ENCODE measurements at regions not wholly inside any gene's neighbourhood (a gene's known extent, or its start where the extent isn't known, plus 50 kb on each side); places are given as distances from the start of the nearest gene placed in this dataset.

DNA sequence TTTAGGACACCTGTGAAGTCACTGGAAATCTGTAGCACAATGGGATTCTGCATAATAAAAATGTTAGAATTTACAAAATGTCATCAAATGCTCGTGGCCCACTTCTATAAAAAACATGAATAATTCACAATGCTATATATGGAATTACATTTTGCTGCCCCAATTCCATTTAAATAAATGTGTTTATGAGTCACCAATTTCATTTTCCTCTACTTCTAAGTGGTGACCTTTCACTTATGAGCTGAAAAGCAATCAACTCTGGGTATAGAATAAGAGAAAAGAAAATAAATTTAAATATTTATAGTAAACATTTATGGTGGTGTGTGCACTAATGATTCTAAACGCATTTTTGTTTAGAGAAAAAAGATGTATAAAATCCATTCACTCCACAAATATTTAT lies 516.7 kb upstream of the MIR17HG start:
- Histone ChIP-seq H3K4me3 (replicated peaks in 1 of 3) (no peak overlapping the region), H3K36me3 (no peaks in the 10 kb centered on the region), H3K4me1 (no peaks in the 10 kb centered on the region), H3K27me3 (no peaks in the 10 kb centered on the region), H3K9me3 (no peaks in the 10 kb centered on the region), H3K27ac (no peak overlapping the region)
- DNase-seq, result no peak
- WGBS, 2 donors, result 82 to 86% methylated on average over 2 of the region's 2 CpGs
- no peak for TF ChIP-seq POLR2A (IDR thresholded peaks at IDR 0.05)
- TF ChIP-seq, protein P1, sequence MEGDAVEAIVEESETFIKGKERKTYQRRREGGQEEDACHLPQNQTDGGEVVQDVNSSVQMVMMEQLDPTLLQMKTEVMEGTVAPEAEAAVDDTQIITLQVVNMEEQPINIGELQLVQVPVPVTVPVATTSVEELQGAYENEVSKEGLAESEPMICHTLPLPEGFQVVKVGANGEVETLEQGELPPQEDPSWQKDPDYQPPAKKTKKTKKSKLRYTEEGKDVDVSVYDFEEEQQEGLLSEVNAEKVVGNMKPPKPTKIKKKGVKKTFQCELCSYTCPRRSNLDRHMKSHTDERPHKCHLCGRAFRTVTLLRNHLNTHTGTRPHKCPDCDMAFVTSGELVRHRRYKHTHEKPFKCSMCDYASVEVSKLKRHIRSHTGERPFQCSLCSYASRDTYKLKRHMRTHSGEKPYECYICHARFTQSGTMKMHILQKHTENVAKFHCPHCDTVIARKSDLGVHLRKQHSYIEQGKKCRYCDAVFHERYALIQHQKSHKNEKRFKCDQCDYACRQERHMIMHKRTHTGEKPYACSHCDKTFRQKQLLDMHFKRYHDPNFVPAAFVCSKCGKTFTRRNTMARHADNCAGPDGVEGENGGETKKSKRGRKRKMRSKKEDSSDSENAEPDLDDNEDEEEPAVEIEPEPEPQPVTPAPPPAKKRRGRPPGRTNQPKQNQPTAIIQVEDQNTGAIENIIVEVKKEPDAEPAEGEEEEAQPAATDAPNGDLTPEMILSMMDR (IDR thresholded peaks at IDR 0.05), result no peak
- intact Hi-C loops (cut with DNase I), result no loop called here

DNA sequence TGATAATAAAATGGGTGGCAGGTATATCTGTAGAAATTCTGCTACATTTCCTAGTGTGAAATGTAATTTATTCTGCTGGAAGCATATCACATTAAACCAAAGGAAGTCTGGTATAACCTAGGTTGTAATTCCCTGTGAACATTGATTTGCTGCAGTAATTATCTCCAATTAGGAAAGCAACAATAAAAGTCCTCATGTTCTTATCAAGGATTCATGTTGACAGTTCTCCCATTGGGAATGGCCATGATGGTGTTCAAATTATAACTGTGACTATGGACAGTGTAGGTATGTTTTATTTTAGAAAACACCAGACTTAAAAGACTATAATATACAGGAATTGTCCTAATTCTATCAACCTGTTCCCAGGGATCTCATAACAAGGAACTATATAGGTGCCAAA lies 513.5 kb upstream of the MIR17HG start:
- intact Hi-C loops (cut with DNase I), result no loop called here
- H3K4me3 ChIP-seq (replicated peaks in 1 of 3), result no peak overlapping the region
- H3K9me3 ChIP-seq, result no peaks in the 10 kb centered on the region
- H3K36me3 ChIP-seq, result no peaks in the 10 kb centered on the region
- no peaks in the 10 kb centered on the region for H3K4me1 ChIP-seq
- H3K27me3 ChIP-seq, result no peaks in the 10 kb centered on the region
- TF ChIP-seq, protein P1 (IDR thresholded peaks at IDR 0.05), result no peak
- TF ChIP-seq POLR2A (IDR thresholded peaks at IDR 0.05), result no peak
- DNase-seq, result no peak
- H3K27ac ChIP-seq, result no peak overlapping the region

DNA sequence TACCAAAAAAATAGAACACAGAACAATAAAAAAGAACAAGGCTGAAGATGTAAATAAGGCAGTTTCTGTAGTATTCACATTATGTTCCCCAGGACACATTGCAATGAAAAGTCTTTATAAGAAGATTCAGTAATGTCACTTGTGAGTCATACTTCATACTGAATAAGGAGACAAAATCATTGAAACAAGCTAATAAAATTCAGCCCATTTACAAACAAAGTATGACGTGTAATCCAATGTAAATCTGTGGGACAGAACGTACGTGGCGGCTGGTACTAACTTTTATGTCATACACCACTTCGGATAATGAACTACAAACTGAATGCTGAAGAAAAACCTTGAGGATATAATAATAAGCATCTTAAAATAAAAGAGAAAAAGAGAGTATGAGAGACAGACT lies 512.8 kb upstream of the MIR17HG start:
- no peak for DNase-seq
- intact Hi-C loops (cut with DNase I), result no loop called here
- Histone ChIP-seq H3K4me1 (no peaks in the 10 kb centered on the region), H3K4me3 (replicated peaks in 1 of 3) (no peak overlapping the region), H3K27ac (no peak overlapping the region), H3K27me3 (no peaks in the 10 kb centered on the region), H3K36me3 (no peaks in the 10 kb centered on the region), H3K9me3 (no peaks in the 10 kb centered on the region)
- 95 to 97% methylated on average over 5 of the region's 5 CpGs for WGBS, 2 donors
- TF ChIP-seq POLR2A (IDR thresholded peaks at IDR 0.05), result no peak
- TF ChIP-seq, protein P1 (IDR thresholded peaks at IDR 0.05), result no peak

DNA sequence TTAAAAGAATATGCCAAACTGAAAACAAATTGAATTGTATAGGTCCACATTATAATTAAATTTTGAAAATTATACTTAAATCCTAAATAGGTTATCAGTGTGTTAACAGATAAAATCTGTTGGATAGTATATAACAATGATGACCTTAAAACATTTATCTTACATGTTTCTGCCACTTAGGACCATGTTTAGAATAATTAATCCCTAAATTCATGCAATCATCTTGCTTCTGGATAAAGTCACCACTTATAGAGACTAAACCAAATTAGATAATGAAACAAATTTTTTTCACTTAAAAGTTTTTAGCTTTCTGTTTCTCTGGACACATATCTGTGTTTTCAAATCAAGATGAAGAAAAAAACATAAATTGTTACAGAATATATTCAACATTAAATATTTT lies 511.7 kb upstream of the MIR17HG start:
- no peak for DNase-seq
- TF ChIP-seq, protein P1 (IDR thresholded peaks at IDR 0.05), result no peak
- no peak for TF ChIP-seq POLR2A (IDR thresholded peaks at IDR 0.05)
- no peaks in the 10 kb centered on the region for H3K4me1 ChIP-seq
- H3K27ac ChIP-seq, result no peak overlapping the region
- no peaks in the 10 kb centered on the region for H3K27me3 ChIP-seq
- H3K9me3 ChIP-seq, result no peaks in the 10 kb centered on the region
- H3K4me3 ChIP-seq (replicated peaks in 1 of 3), result no peak overlapping the region
- intact Hi-C loops (cut with DNase I), result no loop called here
- H3K36me3 ChIP-seq, result no peaks in the 10 kb centered on the region

DNA sequence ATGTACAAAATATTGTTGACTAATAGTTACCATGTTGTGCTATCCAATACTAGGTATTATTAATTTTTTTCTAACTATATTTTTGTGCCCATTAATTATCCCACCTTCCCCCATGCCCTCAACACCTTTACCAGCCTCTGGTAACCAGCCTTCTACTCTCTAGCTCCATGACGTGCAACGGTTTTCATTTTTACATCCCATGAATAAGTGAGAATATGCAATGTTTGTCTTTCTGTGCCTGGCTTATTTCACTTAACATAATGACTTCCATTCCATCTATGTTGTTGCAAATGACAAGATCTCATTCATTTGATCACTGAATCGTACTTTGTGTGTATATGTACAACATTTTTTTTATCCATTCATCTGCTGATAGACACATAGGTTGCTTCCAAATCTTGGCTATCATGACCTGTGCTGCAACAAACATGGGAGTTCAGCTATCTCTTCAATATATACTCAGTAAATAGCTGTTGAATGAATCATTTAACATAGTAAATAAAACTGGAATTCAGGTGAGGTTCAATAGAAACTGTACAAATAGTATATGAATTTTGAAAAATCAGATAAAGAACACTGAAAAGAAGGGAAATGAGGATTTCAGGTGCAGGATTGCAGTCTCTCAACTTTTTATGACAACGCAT lies 509.0 kb upstream of the MIR17HG start:
- no peaks in the 10 kb centered on the region for H3K4me1 ChIP-seq
- H3K27ac ChIP-seq, result no peak overlapping the region
- WGBS, 2 donors, result 89 to 91% methylated on average over 4 of the region's 4 CpGs
- H3K9me3 ChIP-seq, result no peaks in the 10 kb centered on the region
- H3K4me3 ChIP-seq (replicated peaks in 1 of 3), result no peak overlapping the region
- no peaks in the 10 kb centered on the region for H3K27me3 ChIP-seq
- no peaks in the 10 kb centered on the region for H3K36me3 ChIP-seq
- no peak for DNase-seq
- TF ChIP-seq, protein P1 (IDR thresholded peaks at IDR 0.05), result no peak
- no peak for TF ChIP-seq POLR2A (IDR thresholded peaks at IDR 0.05)
- intact Hi-C loops (cut with DNase I), result no loop called here

All from thyroid gland (tissue), 4 donors.